ENCODE measurements at regions not wholly inside any gene's neighbourhood (a gene's known extent, or its start where the extent isn't known, plus 50 kb on each side); places are given as distances from the start of the nearest gene placed in this dataset.

- peak overlapping the region; percentile 96 for H3K27ac ChIP-seq (ENCODE audit: poor library complexity, severe bottlenecking)
- ATAC-seq (ENCODE audit: low read depth), result no peak
Observed at GRCh38 chr18:60893355-60894097, 439.7 kb upstream of the CDH20 start.

DNA sequence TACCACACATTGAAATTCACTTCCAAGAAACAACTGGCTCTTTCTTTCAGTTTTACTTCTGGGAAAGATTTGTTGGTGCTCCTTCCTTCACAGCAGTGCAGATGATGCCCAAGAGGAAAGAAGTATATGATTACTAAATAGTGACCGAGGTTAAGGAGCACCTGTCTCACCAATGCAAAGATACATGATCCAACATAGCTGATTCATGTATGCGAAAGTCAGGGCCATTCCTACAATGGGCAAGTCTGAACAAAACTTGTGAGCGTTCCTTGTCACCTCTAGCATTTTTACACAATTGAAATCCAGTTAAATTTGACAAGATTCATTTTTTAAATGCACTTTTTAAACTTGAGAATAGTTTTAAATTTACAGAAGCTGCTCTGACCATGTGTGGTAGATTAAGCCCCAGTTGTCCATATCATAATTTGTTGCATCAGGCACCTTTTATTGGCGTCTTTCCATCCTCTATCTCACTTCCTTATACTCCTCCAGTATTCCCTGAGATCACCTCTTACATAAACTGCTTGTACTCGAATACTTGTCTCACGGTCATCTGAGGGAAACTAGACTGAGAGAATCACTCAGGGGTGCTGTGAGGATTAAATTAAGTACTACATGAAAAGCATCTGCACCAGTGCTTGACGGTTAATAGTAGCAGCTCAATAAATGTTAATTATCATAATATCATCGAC, 438.8 kb upstream of the CDH20 start:
- DNase-seq (ENCODE audit: low spot score) (no peak), ATAC-seq (ENCODE audit: low read depth) (peak; percentile 63)
- no peak overlapping the region for H3K4me3 ChIP-seq (ENCODE audit: severe bottlenecking)
- H3K9me3 ChIP-seq (ENCODE audit: severe bottlenecking), result no peaks in the 10 kb centered on the region
- peaks cover 47% of the 10 kb centered on the region for H3K4me1 ChIP-seq (ENCODE audit: insufficient read depth, poor library complexity, severe bottlenecking)
- TF ChIP-seq, protein P1, sequence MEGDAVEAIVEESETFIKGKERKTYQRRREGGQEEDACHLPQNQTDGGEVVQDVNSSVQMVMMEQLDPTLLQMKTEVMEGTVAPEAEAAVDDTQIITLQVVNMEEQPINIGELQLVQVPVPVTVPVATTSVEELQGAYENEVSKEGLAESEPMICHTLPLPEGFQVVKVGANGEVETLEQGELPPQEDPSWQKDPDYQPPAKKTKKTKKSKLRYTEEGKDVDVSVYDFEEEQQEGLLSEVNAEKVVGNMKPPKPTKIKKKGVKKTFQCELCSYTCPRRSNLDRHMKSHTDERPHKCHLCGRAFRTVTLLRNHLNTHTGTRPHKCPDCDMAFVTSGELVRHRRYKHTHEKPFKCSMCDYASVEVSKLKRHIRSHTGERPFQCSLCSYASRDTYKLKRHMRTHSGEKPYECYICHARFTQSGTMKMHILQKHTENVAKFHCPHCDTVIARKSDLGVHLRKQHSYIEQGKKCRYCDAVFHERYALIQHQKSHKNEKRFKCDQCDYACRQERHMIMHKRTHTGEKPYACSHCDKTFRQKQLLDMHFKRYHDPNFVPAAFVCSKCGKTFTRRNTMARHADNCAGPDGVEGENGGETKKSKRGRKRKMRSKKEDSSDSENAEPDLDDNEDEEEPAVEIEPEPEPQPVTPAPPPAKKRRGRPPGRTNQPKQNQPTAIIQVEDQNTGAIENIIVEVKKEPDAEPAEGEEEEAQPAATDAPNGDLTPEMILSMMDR (IDR thresholded peaks at IDR 0.05; ENCODE audit: poor library complexity, severe bottlenecking), result no peak
- H3K27ac ChIP-seq (ENCODE audit: poor library complexity, severe bottlenecking), result peak overlapping the region; percentile 96
- no peaks in the 10 kb centered on the region for H3K36me3 ChIP-seq (ENCODE audit: low read depth)
- H3K27me3 ChIP-seq (ENCODE audit: insufficient read depth, poor library complexity, severe bottlenecking), result no peaks in the 10 kb centered on the region

More at GRCh38 chr18:60893355-60894097, 439.7 kb upstream of the CDH20 start:
- H3K9me3 ChIP-seq (ENCODE audit: severe bottlenecking), result no peaks in the 10 kb centered on the region
- peaks cover 47% of the 10 kb centered on the region for H3K4me1 ChIP-seq (ENCODE audit: insufficient read depth, poor library complexity, severe bottlenecking)
- DNase-seq (ENCODE audit: low spot score), result no peak
- H3K36me3 ChIP-seq (ENCODE audit: low read depth), result no peaks in the 10 kb centered on the region
- no peaks in the 10 kb centered on the region for H3K27me3 ChIP-seq (ENCODE audit: insufficient read depth, poor library complexity, severe bottlenecking)
- H3K4me3 ChIP-seq (ENCODE audit: severe bottlenecking), result no peak overlapping the region
- TF ChIP-seq, protein P1 (IDR thresholded peaks at IDR 0.05; ENCODE audit: poor library complexity, severe bottlenecking), result no peak

DNA sequence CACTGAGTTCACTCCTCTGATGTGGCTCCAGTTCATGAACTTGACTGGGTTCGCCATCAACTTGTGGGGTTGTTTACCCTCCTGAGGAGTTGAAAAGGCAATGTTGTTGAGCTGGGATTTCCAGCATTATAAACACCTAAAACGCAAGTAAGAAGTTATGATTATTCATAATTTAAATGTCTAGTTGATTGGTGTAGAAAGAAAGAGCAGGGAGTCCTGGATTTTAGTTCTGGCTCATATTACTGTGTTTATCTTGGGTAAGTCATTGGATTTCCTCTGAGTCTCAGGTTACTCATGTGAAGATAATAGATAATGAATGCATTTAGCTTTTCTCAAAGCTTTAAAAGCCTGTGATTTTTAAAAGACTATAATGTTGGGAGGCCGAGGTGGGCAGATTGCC, 438.0 kb upstream of the CDH20 start:
- ATAC-seq (ENCODE audit: low read depth) (peak; percentile 59), DNase-seq (ENCODE audit: low spot score) (no peak)
- H3K9me3 ChIP-seq (ENCODE audit: severe bottlenecking), result no peaks in the 10 kb centered on the region
- H3K4me1 ChIP-seq (ENCODE audit: insufficient read depth, poor library complexity, severe bottlenecking), result peaks cover 47% of the 10 kb centered on the region
- no peaks in the 10 kb centered on the region for H3K27me3 ChIP-seq (ENCODE audit: insufficient read depth, poor library complexity, severe bottlenecking)
- no peak overlapping the region for H3K4me3 ChIP-seq (ENCODE audit: severe bottlenecking)
- no peaks in the 10 kb centered on the region for H3K36me3 ChIP-seq (ENCODE audit: low read depth)
- peak overlapping the region; percentile 96 for H3K27ac ChIP-seq (ENCODE audit: poor library complexity, severe bottlenecking)
- TF ChIP-seq, protein P1 (IDR thresholded peaks at IDR 0.05; ENCODE audit: poor library complexity, severe bottlenecking), result no peak

- TF ChIP-seq, protein P1 (IDR thresholded peaks at IDR 0.05; ENCODE audit: poor library complexity, severe bottlenecking), result no peak
- Histone ChIP-seq H3K27me3 (ENCODE audit: insufficient read depth, poor library complexity, severe bottlenecking) (no peaks in the 10 kb centered on the region), H3K4me3 (ENCODE audit: severe bottlenecking) (no peak overlapping the region), H3K4me1 (ENCODE audit: insufficient read depth, poor library complexity, severe bottlenecking) (peaks cover 29% of the 10 kb centered on the region), H3K9me3 (ENCODE audit: severe bottlenecking) (no peaks in the 10 kb centered on the region), H3K27ac (ENCODE audit: poor library complexity, severe bottlenecking) (no peak overlapping the region), H3K36me3 (ENCODE audit: low read depth) (no peaks in the 10 kb centered on the region)
- DNase-seq (ENCODE audit: low spot score) (no peak), ATAC-seq (ENCODE audit: low read depth) (no peak)
Observed at GRCh38 chr18:60898111-60898510, 435.1 kb upstream of the CDH20 start.

DNA sequence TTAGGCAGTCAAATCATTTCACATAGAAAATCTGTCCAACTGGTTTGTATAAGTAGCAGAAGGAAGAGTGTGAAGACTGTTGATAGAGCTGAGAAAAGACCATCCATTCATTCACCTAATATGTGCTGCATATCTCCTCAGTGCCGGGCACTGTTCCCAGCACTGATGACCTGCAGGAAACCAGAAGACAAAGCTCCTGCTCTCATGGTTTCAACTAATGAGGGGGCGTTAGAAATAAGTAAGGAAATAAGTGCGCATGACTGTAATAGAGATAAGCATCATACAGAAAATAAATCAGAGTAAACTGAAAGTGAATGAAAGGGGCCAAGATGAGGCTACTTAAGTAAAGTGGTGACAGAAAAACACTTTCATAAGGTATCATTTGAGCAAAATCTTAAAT, 427.5 kb upstream of the CDH20 start:
- Histone ChIP-seq H3K36me3 (ENCODE audit: low read depth) (no peaks in the 10 kb centered on the region), H3K27me3 (ENCODE audit: insufficient read depth, poor library complexity, severe bottlenecking) (no peaks in the 10 kb centered on the region), H3K4me1 (ENCODE audit: insufficient read depth, poor library complexity, severe bottlenecking) (no peaks in the 10 kb centered on the region), H3K9me3 (ENCODE audit: severe bottlenecking) (no peaks in the 10 kb centered on the region), H3K27ac (ENCODE audit: poor library complexity, severe bottlenecking) (no peak overlapping the region), H3K4me3 (ENCODE audit: severe bottlenecking) (no peak overlapping the region)
- ATAC-seq (ENCODE audit: low read depth) (no peak), DNase-seq (ENCODE audit: low spot score) (no peak)
- TF ChIP-seq, protein P1 (IDR thresholded peaks at IDR 0.05; ENCODE audit: poor library complexity, severe bottlenecking), result no peak
